Brain microvascular endothelial cell (primary cell): ENCODE measurements at regions not wholly inside any gene's neighbourhood (a gene's known extent, or its start where the extent isn't known, plus 50 kb on each side); places are given as distances from the start of the nearest gene placed in this dataset.

Source experiments
- DNase-seq: peaks from one replicate; pipeline ENCODE4 v3.0.0-alpha.2; 2020
- H3K27ac ChIP-seq: fragments of 250-450 bp; sonication (Bioruptor Pico); 2 replicates; pipeline ENCODE4 v1.5.1; 2020; ENCODE audit warnings: mild to moderate bottlenecking, moderate library complexity
- H3K27me3 ChIP-seq: fragments of 250-450 bp; sonication (Bioruptor Pico); replicated peaks from 2 replicates; pipeline ENCODE4 v1.5.1; 2020; ENCODE audit warnings: mild to moderate bottlenecking
- H3K36me3 ChIP-seq: fragments of 250-450 bp; sonication (Bioruptor Pico); replicated peaks from 2 replicates; pipeline ENCODE4 v1.5.1; 2020; ENCODE audit warnings: mild to moderate bottlenecking
- H3K4me3 ChIP-seq: 2 replicates; pipeline ENCODE4 v1.5.1; 2011; ENCODE audit warnings: low read depth, mild to moderate bottlenecking, control low read depth, low read length, moderate library complexity
- in situ Hi-C: cut with HindIII; loops from 2 replicates; pipeline ENCODE4 v1.10.0; 2017; ENCODE audit warnings: low sequenced_read_pairs, low pct_ligation_motif_present
- TF ChIP-seq, protein P1 (sequence below): IDR thresholded peaks from 2 replicates; pipeline ENCODE4 v1.5.1; 2011; ENCODE audit warnings: low read depth, mild to moderate bottlenecking, moderate library complexity, low read length, control low read depth, inconsistent platforms; ENCODE audit errors: missing control alignments

DNA sequence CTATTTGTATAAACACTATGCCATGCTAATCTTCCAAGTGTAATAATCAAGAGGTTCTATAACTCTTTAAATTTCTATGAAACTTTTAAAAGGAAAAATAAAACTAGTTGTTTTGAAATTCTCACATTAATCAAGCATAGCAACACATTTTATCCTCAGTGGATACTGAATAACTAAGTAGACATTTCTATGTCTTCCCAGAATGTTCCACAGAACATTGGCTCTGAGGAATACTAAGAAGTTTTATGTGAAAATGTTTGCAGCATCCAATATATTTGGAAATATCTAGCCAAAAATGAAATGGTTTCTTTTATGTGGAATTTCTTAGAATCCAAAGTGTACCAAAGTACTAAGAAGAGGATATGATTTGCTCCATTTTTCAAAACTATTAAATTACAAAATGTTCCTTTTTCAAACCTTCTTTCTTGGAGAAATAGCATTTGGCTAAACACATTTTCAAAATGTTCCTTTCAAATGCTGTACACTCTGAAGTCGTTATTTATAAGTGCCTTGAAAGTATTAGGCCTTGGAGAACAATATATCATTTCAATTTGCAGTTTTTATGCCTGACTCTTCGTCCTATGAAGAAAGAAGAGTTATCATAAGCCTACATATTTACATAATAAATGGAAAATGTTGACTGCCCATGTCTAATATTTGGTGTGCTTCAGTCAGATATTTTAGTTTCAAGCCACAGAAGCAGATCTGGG is 175.6 kb upstream of the COX7C start:
- Histone ChIP-seq H3K27me3 (no peaks in the 10 kb centered on the region), H3K4me3 (no peak overlapping the region), H3K36me3 (no peaks in the 10 kb centered on the region), H3K27ac (no peak overlapping the region)
- DNase-seq: no peak
- TF ChIP-seq, protein P1, sequence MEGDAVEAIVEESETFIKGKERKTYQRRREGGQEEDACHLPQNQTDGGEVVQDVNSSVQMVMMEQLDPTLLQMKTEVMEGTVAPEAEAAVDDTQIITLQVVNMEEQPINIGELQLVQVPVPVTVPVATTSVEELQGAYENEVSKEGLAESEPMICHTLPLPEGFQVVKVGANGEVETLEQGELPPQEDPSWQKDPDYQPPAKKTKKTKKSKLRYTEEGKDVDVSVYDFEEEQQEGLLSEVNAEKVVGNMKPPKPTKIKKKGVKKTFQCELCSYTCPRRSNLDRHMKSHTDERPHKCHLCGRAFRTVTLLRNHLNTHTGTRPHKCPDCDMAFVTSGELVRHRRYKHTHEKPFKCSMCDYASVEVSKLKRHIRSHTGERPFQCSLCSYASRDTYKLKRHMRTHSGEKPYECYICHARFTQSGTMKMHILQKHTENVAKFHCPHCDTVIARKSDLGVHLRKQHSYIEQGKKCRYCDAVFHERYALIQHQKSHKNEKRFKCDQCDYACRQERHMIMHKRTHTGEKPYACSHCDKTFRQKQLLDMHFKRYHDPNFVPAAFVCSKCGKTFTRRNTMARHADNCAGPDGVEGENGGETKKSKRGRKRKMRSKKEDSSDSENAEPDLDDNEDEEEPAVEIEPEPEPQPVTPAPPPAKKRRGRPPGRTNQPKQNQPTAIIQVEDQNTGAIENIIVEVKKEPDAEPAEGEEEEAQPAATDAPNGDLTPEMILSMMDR: no peak
- in situ Hi-C loops: no loop called here

DNA sequence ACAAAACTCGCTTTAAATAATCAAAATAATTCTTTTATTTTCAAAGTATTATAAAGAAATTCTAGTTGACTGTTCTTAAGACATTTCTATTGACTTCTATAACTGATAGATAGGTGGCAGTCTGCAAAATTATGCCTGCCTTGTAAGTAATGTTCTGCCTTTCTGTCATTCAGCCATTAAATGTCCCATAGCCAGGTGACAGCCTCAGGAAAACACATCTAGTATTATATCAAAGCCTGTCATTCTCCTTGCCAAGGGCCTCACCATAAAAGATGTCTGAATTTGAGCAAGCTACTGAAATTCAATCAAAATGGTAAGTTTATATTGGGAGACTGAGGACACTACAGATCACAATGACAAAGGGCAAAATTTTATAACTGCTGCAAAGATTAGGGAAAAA is 170.4 kb upstream of the COX7C start:
- TF ChIP-seq, protein P1: no peak
- no peaks in the 10 kb centered on the region for H3K27me3 ChIP-seq
- H3K4me3 ChIP-seq: no peak overlapping the region
- no peak overlapping the region for H3K27ac ChIP-seq
- in situ Hi-C loops: no loop called here
- H3K36me3 ChIP-seq: no peaks in the 10 kb centered on the region
- no peak for DNase-seq

GRCh38 chr5:86452251-86452650 is 165.5 kb upstream of the COX7C start:
- no peaks in the 10 kb centered on the region for H3K27me3 ChIP-seq
- no peaks in the 10 kb centered on the region for H3K36me3 ChIP-seq
- in situ Hi-C loops: no loop called here

DNA sequence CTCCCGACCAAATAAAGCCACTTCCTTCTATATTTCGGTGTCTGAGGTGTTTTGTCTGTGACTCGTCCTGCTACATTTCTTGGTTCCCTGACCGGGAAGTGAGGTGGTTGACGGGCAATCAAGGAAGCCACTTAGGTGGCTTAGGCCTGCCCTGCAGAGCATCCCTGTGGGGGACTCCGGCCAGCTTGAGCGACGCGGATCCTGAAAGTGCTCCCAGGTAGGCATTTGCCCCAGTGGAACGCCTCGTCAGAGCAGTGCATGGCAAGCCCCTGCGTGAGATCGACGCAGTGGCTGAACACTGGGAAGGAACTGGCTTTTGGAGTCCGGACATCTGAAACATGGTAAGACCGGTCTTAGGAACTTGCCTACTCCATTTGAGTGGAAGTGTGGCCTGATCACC is 157.2 kb upstream of the COX7C start:
- TF ChIP-seq, protein P1: no peak
- Histone ChIP-seq H3K27ac (no peak overlapping the region), H3K4me3 (no peak overlapping the region), H3K27me3 (no peaks in the 10 kb centered on the region), H3K36me3 (no peaks in the 10 kb centered on the region)
- in situ Hi-C loops: no loop called here
- no peak for DNase-seq

More at GRCh38 chr5:86452251-86452650, 165.5 kb upstream of the COX7C start:
- DNase-seq: no peak
- TF ChIP-seq, protein P1: no peak
- H3K27ac ChIP-seq: no peak overlapping the region
- H3K4me3 ChIP-seq: no peak overlapping the region

DNA sequence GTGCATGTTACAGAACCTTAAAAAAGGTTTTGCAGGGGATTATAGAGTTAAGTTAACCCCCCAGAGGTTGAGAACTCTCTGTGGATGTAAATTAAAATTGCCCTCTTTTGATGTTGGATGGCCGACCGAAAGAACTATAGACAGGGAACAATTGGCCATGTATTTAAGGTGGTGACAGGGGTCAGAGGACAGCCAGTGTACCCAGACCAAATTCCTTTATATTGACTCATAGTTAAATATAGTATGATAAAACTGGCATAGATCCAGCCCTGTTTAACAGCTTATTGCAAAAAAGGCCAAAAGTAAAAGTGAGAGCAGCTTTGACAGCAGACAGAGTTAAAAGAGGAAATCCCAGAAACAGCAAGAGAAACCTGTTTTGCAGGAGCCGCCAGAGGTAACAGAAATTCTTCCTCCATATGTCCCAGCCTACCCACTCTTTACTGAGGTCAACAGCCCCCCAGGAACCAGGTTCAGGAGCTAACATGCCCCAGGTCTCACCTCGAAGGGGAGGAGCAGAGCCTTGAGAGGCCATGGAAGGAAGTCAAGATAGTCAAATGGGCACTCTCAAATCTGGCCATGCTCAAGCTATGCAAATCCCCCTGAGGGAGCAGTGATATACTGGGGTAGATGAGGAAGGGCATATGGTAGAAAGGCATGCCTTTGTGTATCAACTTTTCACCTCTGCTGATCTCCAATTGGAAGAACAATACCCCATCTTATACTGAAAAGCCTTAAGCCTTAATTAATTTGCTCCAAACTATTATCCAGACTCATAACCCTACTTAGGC is 156.4 kb upstream of the COX7C start:
- TF ChIP-seq, protein P1: no peak
- no peaks in the 10 kb centered on the region for H3K27me3 ChIP-seq
- no peak overlapping the region for H3K4me3 ChIP-seq
- DNase-seq: no peak
- no peak overlapping the region for H3K27ac ChIP-seq
- in situ Hi-C loops: no loop called here
- no peaks in the 10 kb centered on the region for H3K36me3 ChIP-seq
